ENCODE measurements at regions not wholly inside any gene's neighbourhood (a gene's known extent, or its start where the extent isn't known, plus 50 kb on each side); places are given as distances from the start of the nearest gene placed in this dataset.

- TF ChIP-seq, protein P1, sequence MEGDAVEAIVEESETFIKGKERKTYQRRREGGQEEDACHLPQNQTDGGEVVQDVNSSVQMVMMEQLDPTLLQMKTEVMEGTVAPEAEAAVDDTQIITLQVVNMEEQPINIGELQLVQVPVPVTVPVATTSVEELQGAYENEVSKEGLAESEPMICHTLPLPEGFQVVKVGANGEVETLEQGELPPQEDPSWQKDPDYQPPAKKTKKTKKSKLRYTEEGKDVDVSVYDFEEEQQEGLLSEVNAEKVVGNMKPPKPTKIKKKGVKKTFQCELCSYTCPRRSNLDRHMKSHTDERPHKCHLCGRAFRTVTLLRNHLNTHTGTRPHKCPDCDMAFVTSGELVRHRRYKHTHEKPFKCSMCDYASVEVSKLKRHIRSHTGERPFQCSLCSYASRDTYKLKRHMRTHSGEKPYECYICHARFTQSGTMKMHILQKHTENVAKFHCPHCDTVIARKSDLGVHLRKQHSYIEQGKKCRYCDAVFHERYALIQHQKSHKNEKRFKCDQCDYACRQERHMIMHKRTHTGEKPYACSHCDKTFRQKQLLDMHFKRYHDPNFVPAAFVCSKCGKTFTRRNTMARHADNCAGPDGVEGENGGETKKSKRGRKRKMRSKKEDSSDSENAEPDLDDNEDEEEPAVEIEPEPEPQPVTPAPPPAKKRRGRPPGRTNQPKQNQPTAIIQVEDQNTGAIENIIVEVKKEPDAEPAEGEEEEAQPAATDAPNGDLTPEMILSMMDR (IDR thresholded peaks at IDR 0.05 in 4 of 5, conservative IDR thresholded peaks at IDR 0.05 in 1 of 5) = no peak
- TF ChIP-seq POLR2A (IDR thresholded peaks at IDR 0.05) = no peak
Measured at GRCh38 chr5:112106878-112107277, 312.2 kb downstream of the EPB41L4A start.
